SK-N-SH (cell line): ENCODE measurements at regions not wholly inside any gene's neighbourhood (a gene's known extent, or its start where the extent isn't known, plus 50 kb on each side); places are given as distances from the start of the nearest gene placed in this dataset.

Experiments used
- CTCF ChIA-PET: fragments of 300-600, 350-600 bp; formaldehyde crosslinking; extraction: SDS; loops from one replicate; lab custom pipeline; 2021; lab: Yijun Ruan, JAX
- POLR2A ChIA-PET: fragments of 350-600 bp; sonication (Branson Sonifier 250); formaldehyde crosslinking; extraction: SDS; loops from one replicate; lab custom pipeline; 2020; ENCODE audit warnings: antibody characterized with exemption, inconsistent platforms; lab: Yijun Ruan, JAX
- DNase-seq: peaks from one replicate; pipeline ENCODE4 v3.0.0; 2012
- H2AFZ ChIP-seq: fragments of 200-600 bp; sonication (generic); 2 replicates; pipeline ENCODE4 v1.8.1; 2016; ENCODE audit warnings: antibody characterized with exemption, mild to moderate bottlenecking, low read depth
- H3F3A ChIP-seq: fragments of 200-600 bp; sonication (generic); replicated peaks from 2 replicates; pipeline ENCODE3; 2016; ENCODE audit warnings: antibody characterized with exemption, mild to moderate bottlenecking; ENCODE audit not compliant: insufficient read depth
- H3K27ac ChIP-seq, 2 experiments: fragments of 200-500 bp in 1 of 2; fragments of 200-600 bp in 1 of 2; sonication (Bioruptor generic) in 1 of 2; sonication (generic), shearing (Covaris generic) in 1 of 2; 2 replicates each; pipeline versions ENCODE4 v1.5.1 to v1.6.1; 2014 to 2016; ENCODE audit warnings: low read depth in 2 of 2, inconsistent platforms in 1 of 2, low read length in 1 of 2, mild to moderate bottlenecking in 1 of 2, mixed read lengths in 1 of 2
- H3K27me3 ChIP-seq: fragments of 200-600 bp; sonication (generic), shearing (Covaris generic); 2 replicates; pipeline ENCODE4 v1.6.1; 2016; ENCODE audit warnings: mixed run types; ENCODE audit not compliant: insufficient read depth
- H3K36me3 ChIP-seq, 2 experiments: fragments of 200-500 bp in 1 of 2; fragments of 200-600 bp in 1 of 2; sonication (Bioruptor generic) in 1 of 2; sonication (generic) in 1 of 2; replicated peaks in 1 of 2; 2 replicates each; pipeline versions ENCODE3 to v1.5.1; 2014 to 2016; ENCODE audit warnings: low read length in 1 of 2, mild to moderate bottlenecking in 1 of 2; ENCODE audit not compliant: insufficient read depth in 2 of 2, control insufficient read depth in 1 of 2
- H3K4me1 ChIP-seq, 2 experiments: fragments of 200-500 bp in 1 of 2; fragments of 200-600 bp in 1 of 2; sonication (Bioruptor generic) in 1 of 2; sonication (generic), shearing (Covaris generic) in 1 of 2; 2 replicates each; pipeline versions ENCODE4 v1.5.1 to v1.6.1; 2014 to 2016; ENCODE audit warnings: low read depth in 1 of 2, low read length in 1 of 2, mixed run types in 1 of 2; ENCODE audit not compliant: insufficient read depth in 2 of 2, control insufficient read depth in 1 of 2
- H3K4me2 ChIP-seq: fragments of 200-600 bp; sonication (generic), shearing (Covaris generic); 2 replicates; pipeline ENCODE4 v1.6.1; 2017; ENCODE audit warnings: mixed run types
- H3K4me3 ChIP-seq, 2 experiments: fragments of 200-500 bp in 1 of 2; fragments of 200-600 bp in 1 of 2; sonication (Bioruptor generic) in 1 of 2; sonication (generic), shearing (Covaris generic) in 1 of 2; 2 replicates each; pipeline versions ENCODE4 v1.5.1 to v1.8.1; 2014 to 2016; ENCODE audit warnings: low read depth in 2 of 2, inconsistent platforms in 1 of 2, low read length in 1 of 2, mild to moderate bottlenecking in 1 of 2, mixed read lengths in 1 of 2, moderate library complexity in 1 of 2
- H3K79me2 ChIP-seq: fragments of 200-600 bp; sonication (generic); 2 replicates; pipeline ENCODE4 v1.8.1; 2017; ENCODE audit warnings: mild to moderate bottlenecking; ENCODE audit not compliant: insufficient read depth
- H3K9ac ChIP-seq: fragments of 200-600 bp; sonication (generic); 2 replicates; pipeline ENCODE4 v1.6.1; 2017; ENCODE audit warnings: mixed run types
- H3K9me2 ChIP-seq: fragments of 200-600 bp; sonication (generic); 2 replicates; pipeline ENCODE4 v1.6.1; 2017; ENCODE audit warnings: mixed run types
- H3K9me3 ChIP-seq: fragments of 200-600 bp; sonication (generic); 2 replicates; pipeline ENCODE4 v1.6.1; 2017; ENCODE audit warnings: mixed run types, mild to moderate bottlenecking, moderate library complexity
- H4K20me1 ChIP-seq: fragments of 200-600 bp; sonication (generic); 2 replicates; pipeline ENCODE4 v1.6.1; 2017; ENCODE audit warnings: mild to moderate bottlenecking, mixed run types; ENCODE audit not compliant: insufficient read depth
- CHD2 ChIP-seq: fragments of 150-350 bp; IDR thresholded peaks from 2 replicates; pipeline ENCODE4 v1.6.1; 2018; ENCODE audit warnings: low read length; ENCODE audit not compliant: partially characterized antibody
- ELF1 ChIP-seq: IDR thresholded peaks from 2 replicates; pipeline ENCODE4 v1.4.0; 2012
- EP300 ChIP-seq, 2 experiments: IDR thresholded peaks; 2 replicates each; pipeline versions ENCODE4 v1.4.0 to v1.6.1; 2012; ENCODE audit warnings: borderline replicate concordance in 1 of 2, low read depth in 1 of 2, low read length in 1 of 2
- EZH2phosphoT487 ChIP-seq: fragments of 200-600 bp; sonication (generic); IDR thresholded peaks from 2 replicates; pipeline ENCODE4 v1.6.1; 2017; ENCODE audit warnings: low read depth, mixed run types, mild to moderate bottlenecking, antibody characterized with exemption, moderate library complexity, borderline replicate concordance
- FOXJ3 ChIP-seq: sonication (generic); formaldehyde crosslinking; IDR thresholded peaks from 2 replicates; pipeline ENCODE4 v1.5.1; 2020; ENCODE audit warnings: mild to moderate bottlenecking, missing genetic modification reagents
- GATA2 ChIP-seq: sonication (generic); formaldehyde crosslinking; IDR thresholded peaks from 2 replicates; pipeline ENCODE4 v1.5.0; 2020; ENCODE audit warnings: mild to moderate bottlenecking, missing genetic modification reagents
- MAX ChIP-seq: IDR thresholded peaks from 2 replicates; pipeline ENCODE4 v1.4.0; 2012; ENCODE audit warnings: low read depth
- MXI1 ChIP-seq: IDR thresholded peaks from 2 replicates; pipeline ENCODE4 v1.6.1; 2012; ENCODE audit warnings: mild to moderate bottlenecking, low read depth, low read length, improper control_type of control experiment
- NFIC ChIP-seq: IDR thresholded peaks from 2 replicates; pipeline ENCODE4 v1.4.0; 2012; ENCODE audit warnings: borderline replicate concordance
- PBX3 ChIP-seq: IDR thresholded peaks from 2 replicates; pipeline ENCODE4; 2012
- POLR2AphosphoS5 ChIP-seq: IDR thresholded peaks from 2 replicates; pipeline ENCODE4 v1.6.1; 2012; ENCODE audit warnings: low read depth, low read length
- RAD21 ChIP-seq: IDR thresholded peaks from 2 replicates; pipeline ENCODE4 v1.6.1; 2012; ENCODE audit warnings: mild to moderate bottlenecking, low read length
- RCOR1 ChIP-seq: fragments of 150-350 bp; IDR thresholded peaks from 2 replicates; pipeline ENCODE4 v1.6.1; 2017; ENCODE audit warnings: antibody characterized with exemption, low read length
- REST ChIP-seq: IDR thresholded peaks from 2 replicates; pipeline ENCODE4 v1.6.1; 2012; ENCODE audit warnings: mild to moderate bottlenecking, low read depth, low read length, moderate library complexity
- RXRA ChIP-seq: IDR thresholded peaks from 2 replicates; pipeline ENCODE4 v1.4.0; 2012; ENCODE audit warnings: low read depth, mild to moderate bottlenecking, borderline replicate concordance
- SIN3A ChIP-seq: IDR thresholded peaks from 2 replicates; pipeline ENCODE4 v1.6.1; 2012; ENCODE audit warnings: low read depth, mild to moderate bottlenecking, low read length, moderate library complexity, borderline replicate concordance
- SMC3 ChIP-seq: IDR thresholded peaks from 2 replicates; pipeline ENCODE4 v1.6.1; 2012; ENCODE audit warnings: low read depth, low read length, improper control_type of control experiment
- TAF1 ChIP-seq: IDR thresholded peaks from 2 replicates; pipeline ENCODE4 v1.6.1; 2012; ENCODE audit warnings: low read depth, mild to moderate bottlenecking, low read length, moderate library complexity, borderline replicate concordance
- TEAD4 ChIP-seq: IDR thresholded peaks from 2 replicates; pipeline ENCODE4 v1.4.0; 2012; ENCODE audit warnings: mild to moderate bottlenecking, borderline replicate concordance; ENCODE audit not compliant: insufficient read depth
- USF2 ChIP-seq: fragments of 150-350 bp; IDR thresholded peaks from 2 replicates; pipeline ENCODE4 v1.6.1; 2017; ENCODE audit warnings: antibody characterized with exemption, low read length, low read depth, borderline replicate concordance
- YY1 ChIP-seq: IDR thresholded peaks from 2 replicates; pipeline ENCODE4 v1.4.0; 2012; ENCODE audit warnings: low read depth, mild to moderate bottlenecking
- ZBTB33 ChIP-seq: IDR thresholded peaks from 2 replicates; pipeline ENCODE4 v1.4.0; 2012; ENCODE audit warnings: low read depth, borderline replicate concordance
- WGBS: methylation state at CpG from one replicate; pipeline ENCODE4 v1.1.6; 2017; ENCODE audit warnings: low lambda C conversion rate; 5-methylcytosine and 5-hydroxymethylcytosine counted together

- H3K4me3 ChIP-seq: no peak overlapping the region
- POLR2A ChIA-PET: no interaction called here
- 46% methylated on average over 3 of the region's 3 CpGs for WGBS
Measured at GRCh38 chr17:68660302-68660701, 59.1 kb upstream of the FAM20A start.

GRCh38 chr17:68658999-68659780 lies 58.0 kb upstream of the FAM20A start:
- no peak for DNase-seq
- H3K79me2 ChIP-seq: no peaks in the 10 kb centered on the region
- H3K4me2 ChIP-seq: no peak overlapping the region
- H4K20me1 ChIP-seq: no peaks in the 10 kb centered on the region
- H3K9me2 ChIP-seq: no peaks in the 10 kb centered on the region
- 21% methylated on average over 7 of the region's 7 CpGs for WGBS
- POLR2A ChIA-PET: no interaction called here
- H3K27me3 ChIP-seq: no peaks in the 10 kb centered on the region
- no peaks in the 10 kb centered on the region for H3K9me3 ChIP-seq
- no peaks in the 10 kb centered on the region for H3K36me3 ChIP-seq
- H3K4me3 ChIP-seq: no peak overlapping the region
- H3K9ac ChIP-seq: no peak overlapping the region
- H2AFZ ChIP-seq: no peak overlapping the region
- no peaks in the 10 kb centered on the region for H3F3A ChIP-seq
- no peak overlapping the region for H3K27ac ChIP-seq
- H3K4me1 ChIP-seq: no peaks in the 10 kb centered on the region
- CTCF ChIA-PET: interaction anchor here (0.6 kb wide), 1 partner anchor 42 kb away, joined by 3 read pairs; no protein-coding TSS in a partner anchor
- no peak for TF ChIP-seq TEAD4
- TF ChIP-seq RXRA: no peak
- no peak for TF ChIP-seq RAD21
- TF ChIP-seq YY1: no peak
- TF ChIP-seq ZBTB33: no peak
- no peak for TF ChIP-seq EP300 (IDR thresholded peaks at IDR 0.05; ENCODE audit: borderline replicate concordance in 1 of 2, low read depth in 1 of 2, low read length in 1 of 2)
- no peak for TF ChIP-seq GATA2
- no peak for TF ChIP-seq REST
- TF ChIP-seq PBX3: no peak
- TF ChIP-seq FOXJ3 (CRISPR knock-in tag): no peak

More at GRCh38 chr17:68660302-68660701, 59.1 kb upstream of the FAM20A start:
- H3K27ac ChIP-seq: no peak overlapping the region
- TF ChIP-seq SIN3A (no peak), RAD21 (no peak), EZH2phosphoT487 (no peak), MXI1 (no peak), ELF1 (no peak), NFIC (no peak), SMC3 (no peak), YY1 (no peak), USF2 (no peak), EP300 (IDR thresholded peaks at IDR 0.05; ENCODE audit: borderline replicate concordance in 1 of 2, low read depth in 1 of 2, low read length in 1 of 2) (no peak), GATA2 (no peak), TAF1 (no peak), MAX (no peak), POLR2AphosphoS5 (no peak), RCOR1 (no peak), CHD2 (no peak)
- TF ChIP-seq, all 33 proteins: peak for 0
- H2AFZ ChIP-seq: no peak overlapping the region
- no peaks in the 10 kb centered on the region for H3K9me3 ChIP-seq
- no peaks in the 10 kb centered on the region for H3K79me2 ChIP-seq
- no peaks in the 10 kb centered on the region for H4K20me1 ChIP-seq
- no peak overlapping the region for H3K9ac ChIP-seq
- no peaks in the 10 kb centered on the region for H3F3A ChIP-seq
- H3K4me1 ChIP-seq: no peaks in the 10 kb centered on the region
- CTCF ChIA-PET: no interaction called here
- H3K9me2 ChIP-seq: no peaks in the 10 kb centered on the region
- DNase-seq: no peak
- no peaks in the 10 kb centered on the region for H3K36me3 ChIP-seq
- no peaks in the 10 kb centered on the region for H3K27me3 ChIP-seq
- H3K4me2 ChIP-seq: no peak overlapping the region
